H1 (cell line): ENCODE measurements at regions not wholly inside any gene's neighbourhood (a gene's known extent, or its start where the extent isn't known, plus 50 kb on each side); places are given as distances from the start of the nearest gene placed in this dataset.

Source experiments
- ATF2 ChIP-seq: IDR thresholded peaks from 2 replicates; pipeline ENCODE4 v1.6.1; 2012; ENCODE audit warnings: low read length, inconsistent platforms
- BCL11A ChIP-seq, 2 experiments: IDR thresholded peaks; one replicate each; pipeline ENCODE4 v1.6.1; 2011; ENCODE audit warnings: low read depth in 2 of 2, low read length in 2 of 2, mild to moderate bottlenecking in 2 of 2
- CEBPB ChIP-seq: IDR thresholded peaks from 2 replicates; pipeline ENCODE4 v1.6.1; 2012; ENCODE audit warnings: low read depth, low read length
- CTCF ChIP-seq, 3 experiments: IDR thresholded peaks; 1 replicate in 2 of 3; 2 replicates in 1 of 3; pipeline versions ENCODE4 v1.5.1 to v1.6.1; 2011; ENCODE audit warnings: low read length in 3 of 3, mild to moderate bottlenecking in 3 of 3, inconsistent platforms in 2 of 3, low read depth in 1 of 3, moderate library complexity in 1 of 3; ENCODE audit not compliant: insufficient read depth in 1 of 3; ENCODE audit errors: control extremely low read depth in 1 of 3
- JUN ChIP-seq: IDR thresholded peaks from 2 replicates; pipeline ENCODE4 v1.6.1; 2011; ENCODE audit warnings: low read depth, mild to moderate bottlenecking, improper control_type of control experiment, low read length
- JUND ChIP-seq: IDR thresholded peaks from 2 replicates; pipeline ENCODE4 v1.6.1; 2011; ENCODE audit warnings: mild to moderate bottlenecking, improper control_type of control experiment, low read length
- KDM1A ChIP-seq: fragments of 200-600, 300-600 bp; sonication (generic); IDR thresholded peaks from 2 replicates; pipeline ENCODE4 v1.7.1; 2016; ENCODE audit warnings: mild to moderate bottlenecking, low read length, borderline replicate concordance
- POLR2A ChIP-seq, 2 experiments: IDR thresholded peaks; 1 replicate in 1 of 2; 2 replicates in 1 of 2; pipeline ENCODE4 v1.6.1; 2011; ENCODE audit warnings: low read depth in 2 of 2, low read length in 2 of 2, mild to moderate bottlenecking in 2 of 2; ENCODE audit errors: control extremely low read depth in 1 of 2
- POLR2AphosphoS5 ChIP-seq: IDR thresholded peaks from 2 replicates; pipeline ENCODE4 v1.6.1; 2011; ENCODE audit warnings: low read depth, low read length
- RNF2 ChIP-seq: fragments of 200-900, 300-1000 bp; sonication (generic); IDR thresholded peaks from 2 replicates; pipeline ENCODE4 v1.7.1; 2016; ENCODE audit warnings: borderline replicate concordance, low read depth, mild to moderate bottlenecking, antibody characterized with exemption, low read length; ENCODE audit not compliant: poor library complexity, severe bottlenecking; ENCODE audit errors: missing control alignments
- TF ChIP-seq, protein P1 (sequence below): IDR thresholded peaks from 2 replicates; pipeline ENCODE4 v1.6.1; 2011; ENCODE audit warnings: low read length, improper control_type of control experiment

- TF ChIP-seq CTCF (IDR thresholded peaks at IDR 0.05; ENCODE audit: control extremely low read depth in 1 of 3, insufficient read depth in 1 of 3, low read depth in 1 of 3, low read length in 3 of 3): no peak
- no peak for TF ChIP-seq ATF2
- no peak for TF ChIP-seq JUN
- TF ChIP-seq JUND: no peak
- no peak for TF ChIP-seq RNF2
- TF ChIP-seq BCL11A (IDR thresholded peaks at IDR 0.05; ENCODE audit: low read depth in 2 of 2, low read length in 2 of 2): no peak
- no peak for TF ChIP-seq POLR2AphosphoS5
- no peak for TF ChIP-seq POLR2A (IDR thresholded peaks at IDR 0.05; ENCODE audit: control extremely low read depth in 1 of 2, low read depth in 2 of 2, low read length in 2 of 2)
- TF ChIP-seq, protein P1, sequence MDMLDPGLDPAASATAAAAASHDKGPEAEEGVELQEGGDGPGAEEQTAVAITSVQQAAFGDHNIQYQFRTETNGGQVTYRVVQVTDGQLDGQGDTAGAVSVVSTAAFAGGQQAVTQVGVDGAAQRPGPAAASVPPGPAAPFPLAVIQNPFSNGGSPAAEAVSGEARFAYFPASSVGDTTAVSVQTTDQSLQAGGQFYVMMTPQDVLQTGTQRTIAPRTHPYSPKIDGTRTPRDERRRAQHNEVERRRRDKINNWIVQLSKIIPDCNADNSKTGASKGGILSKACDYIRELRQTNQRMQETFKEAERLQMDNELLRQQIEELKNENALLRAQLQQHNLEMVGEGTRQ: no peak
- TF ChIP-seq KDM1A: no peak
- no peak for TF ChIP-seq CEBPB
These were observed 153.5 kb downstream of the HLX start for GRCh38 chr1:221032637-221033280.
